Activated CD4-positive, alpha-beta T cell treated with anti-CD3 and anti-CD28 coated beads for 24 hours (primary cell): ENCODE measurements at regions not wholly inside any gene's neighbourhood (a gene's known extent, or its start where the extent isn't known, plus 50 kb on each side); places are given as distances from the start of the nearest gene placed in this dataset.
A peak's percentile ranks its signal among the peaks of the same experiment; 100 is the strongest.

Experiments
- DNase-seq, 2 donors: peaks; one replicate each; pipeline ENCODE4 v3.0.0-alpha.2; 2020; ENCODE audit warnings: low read depth in 2 of 2

DNA sequence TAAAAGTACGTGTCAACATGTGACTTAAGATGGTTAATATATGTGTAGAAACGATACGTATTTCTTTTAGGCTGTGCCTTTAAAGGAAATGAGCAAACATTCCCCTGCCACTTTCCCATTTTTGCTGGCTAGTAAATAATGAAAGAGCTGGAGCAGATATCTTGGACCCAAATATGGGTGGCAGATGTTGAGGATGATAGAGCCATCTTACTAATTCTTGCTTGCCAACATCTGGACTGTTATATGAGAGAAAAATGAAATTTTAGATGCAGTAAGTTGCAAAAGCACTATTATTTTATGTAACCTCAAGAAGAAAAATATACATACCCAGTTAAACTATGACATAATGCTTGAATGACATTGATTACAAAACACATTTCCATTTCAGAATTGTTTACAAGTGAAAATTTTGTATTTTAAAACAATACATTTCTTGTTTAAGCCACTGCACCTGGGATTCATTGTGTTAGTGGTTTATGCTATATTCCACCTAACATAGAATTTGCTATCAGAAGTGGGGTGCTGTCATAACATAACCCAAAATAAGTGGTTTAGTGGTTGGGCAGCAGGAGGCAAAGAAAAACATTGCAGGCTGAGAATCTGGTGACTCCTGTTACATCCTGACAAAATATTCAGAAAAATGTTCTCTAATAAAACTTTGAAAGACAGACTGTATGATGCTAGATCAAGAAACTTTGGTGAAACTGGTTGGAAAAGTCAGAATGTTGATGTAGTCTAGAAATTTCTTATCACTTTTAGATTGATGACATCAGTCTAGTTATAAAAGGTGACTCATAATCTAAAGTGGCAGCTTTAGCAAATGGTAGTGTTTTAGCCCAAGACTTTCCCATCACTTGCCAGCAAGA, 305.0 kb downstream of the PTEN start:
- no peak for DNase-seq

GRCh38 chr10:88169037-88169319, 305.6 kb downstream of the PTEN start:
- no peak for DNase-seq

GRCh38 chr10:88170628-88171027, 307.2 kb downstream of the PTEN start:
- DNase-seq, result no peak

GRCh38 chr10:88172159-88172558, 308.7 kb downstream of the PTEN start:
- no peak for DNase-seq

GRCh38 chr10:88174391-88174790, 311.0 kb downstream of the PTEN start:
- no peak for DNase-seq

DNA sequence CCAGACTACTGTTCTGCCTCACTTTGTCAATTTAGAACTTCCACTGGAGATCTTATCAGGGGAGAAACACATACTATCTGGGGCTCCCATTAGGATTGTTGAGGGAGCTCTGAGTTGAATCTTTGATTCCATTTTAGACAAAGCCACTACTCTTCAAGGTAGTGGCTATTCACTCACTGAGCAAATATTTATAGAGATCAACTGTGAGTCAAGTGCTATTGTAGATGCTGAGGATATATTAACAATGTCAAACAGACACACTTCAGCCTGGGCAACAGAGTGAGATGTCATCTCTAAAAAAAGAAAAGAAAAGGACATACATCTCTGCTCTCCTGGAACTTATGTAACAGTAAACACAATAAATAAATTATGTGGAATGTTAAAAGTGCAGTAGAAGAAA, 315.3 kb downstream of the PTEN start:
- no peak for DNase-seq

DNA sequence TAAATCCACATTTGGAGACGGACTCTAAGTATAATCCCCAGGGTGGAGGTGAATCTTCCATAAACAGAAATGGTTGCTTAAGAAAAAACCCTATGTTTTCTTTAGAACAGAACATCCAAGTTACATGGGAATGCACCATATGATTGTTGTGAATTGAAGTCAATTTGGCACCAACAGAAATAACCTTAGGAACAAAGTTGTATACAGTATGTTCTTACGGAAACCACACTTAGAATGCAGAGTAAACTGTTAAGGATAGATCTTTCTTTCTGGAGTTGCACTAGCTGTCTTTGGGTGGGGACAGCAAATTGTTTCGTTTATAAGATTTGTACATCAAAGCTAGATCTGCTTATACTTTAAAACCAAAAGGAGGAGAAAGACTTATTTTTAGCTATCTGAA, 316.4 kb downstream of the PTEN start:
- no peak for DNase-seq

GRCh38 chr10:88181902-88182600, 318.6 kb downstream of the PTEN start:
- DNase-seq, result no peak

GRCh38 chr10:88182601-88182930, 319.1 kb downstream of the PTEN start:
- no peak for DNase-seq

DNA sequence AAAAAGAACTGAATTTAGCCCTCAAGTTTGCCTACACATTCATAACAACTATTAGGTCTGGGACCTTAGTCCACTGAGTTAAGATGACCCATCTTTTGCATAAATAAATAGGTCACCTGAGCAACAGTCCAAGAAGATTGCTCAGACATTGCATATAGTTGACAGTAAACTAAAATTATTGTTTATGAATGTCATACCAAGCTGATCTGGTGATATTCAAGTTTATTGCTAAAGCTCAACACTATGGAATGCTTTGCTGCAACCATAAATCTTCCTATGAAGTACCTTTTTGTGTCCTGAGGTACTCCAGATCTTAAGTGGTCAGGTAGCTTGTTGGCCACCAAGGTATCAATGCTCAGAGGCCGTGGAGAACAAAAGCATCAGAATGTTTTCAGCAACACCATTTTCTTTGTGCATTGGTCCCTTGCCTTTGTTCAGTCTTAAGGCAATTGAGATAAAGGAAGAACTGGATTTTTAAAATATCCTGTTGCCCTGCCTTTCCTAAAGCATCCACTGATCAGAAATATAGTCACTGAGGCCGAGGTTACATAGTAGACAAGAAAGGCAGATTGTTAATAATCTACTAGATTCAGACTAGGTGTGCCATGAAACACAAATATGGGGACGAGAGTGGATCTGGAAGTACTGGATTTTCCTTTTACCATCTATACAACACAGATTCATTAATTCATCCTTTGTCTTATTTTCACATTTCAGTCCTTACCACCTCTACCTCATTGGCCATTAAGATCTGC, 321.3 kb downstream of the PTEN start:
- no peak for DNase-seq

DNA sequence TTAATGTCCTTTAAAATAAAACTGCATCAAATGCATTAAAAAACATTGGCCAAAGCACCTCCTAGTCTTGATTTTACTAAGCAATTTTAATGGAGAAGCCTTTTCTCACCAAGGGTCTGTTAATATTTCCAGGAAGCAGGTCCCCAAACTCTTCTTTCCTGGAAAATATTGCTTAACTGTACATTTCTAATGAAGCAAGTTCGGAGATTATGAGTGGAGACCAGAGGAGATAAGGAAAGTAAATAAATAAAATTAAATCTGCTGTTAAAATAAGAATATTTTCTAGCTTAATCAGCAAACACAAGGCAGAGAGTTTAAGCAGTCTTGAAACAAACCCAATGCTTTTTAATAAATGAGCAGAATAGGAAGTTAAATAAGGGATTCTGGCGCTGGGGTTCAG, 322.4 kb downstream of the PTEN start:
- no peak for DNase-seq

DNA sequence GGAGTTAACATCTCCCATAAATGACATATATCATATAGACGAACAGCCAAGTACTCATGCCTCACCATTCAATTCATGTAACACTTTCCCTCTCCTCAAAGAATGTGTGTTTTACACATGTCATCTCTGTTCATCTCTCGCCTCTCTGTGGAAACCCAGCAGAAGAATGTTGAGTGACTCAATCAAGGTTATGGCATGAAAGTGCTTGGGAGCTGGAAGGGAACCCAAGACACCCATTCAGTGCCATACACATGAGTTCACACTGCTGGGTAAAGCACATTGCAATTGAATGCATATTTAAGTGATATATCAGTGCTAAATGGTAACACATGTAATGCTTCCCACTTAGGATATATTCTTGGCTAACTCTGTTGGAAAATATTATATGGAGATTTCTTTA, 322.9 kb downstream of the PTEN start:
- no peak for DNase-seq

DNA sequence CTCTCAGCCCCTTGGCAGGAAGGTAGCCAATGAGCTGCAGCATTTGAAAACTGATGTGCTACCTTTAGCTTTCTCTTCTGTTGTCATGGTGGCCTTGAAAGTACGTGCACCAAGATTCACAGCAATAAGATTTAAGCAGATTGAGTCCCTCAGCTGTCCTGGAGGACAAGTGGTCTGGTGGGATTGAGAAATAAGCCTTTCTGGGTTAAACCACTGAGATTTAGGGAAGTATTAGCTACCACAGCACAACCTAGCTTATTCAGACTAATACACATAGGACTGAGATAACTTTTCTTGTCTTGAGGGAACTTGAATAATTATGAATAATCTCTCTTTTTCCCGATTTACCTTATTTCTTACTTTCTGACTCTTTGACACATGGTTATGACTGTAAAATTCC, 324.0 kb downstream of the PTEN start:
- DNase-seq, result no peak

DNA sequence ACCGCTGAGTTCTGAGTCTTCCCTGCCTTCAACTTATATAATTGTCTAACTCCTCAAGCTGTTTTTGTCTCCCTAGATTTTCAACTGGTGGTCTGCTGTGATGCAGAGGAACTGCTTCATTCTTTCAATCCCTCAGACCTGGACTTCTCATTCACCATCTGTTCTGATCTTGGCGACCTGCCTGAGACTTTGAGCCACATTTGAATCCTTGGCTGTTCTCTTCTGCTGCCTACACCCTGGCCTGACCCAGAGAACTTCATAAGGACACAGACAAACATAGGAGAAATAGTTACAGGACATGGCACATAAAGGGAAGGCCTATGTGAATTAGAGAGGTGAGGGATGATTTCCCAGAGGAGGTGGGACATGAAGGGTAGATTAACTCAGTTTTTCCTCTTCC, 326.7 kb downstream of the PTEN start:
- no peak for DNase-seq

DNA sequence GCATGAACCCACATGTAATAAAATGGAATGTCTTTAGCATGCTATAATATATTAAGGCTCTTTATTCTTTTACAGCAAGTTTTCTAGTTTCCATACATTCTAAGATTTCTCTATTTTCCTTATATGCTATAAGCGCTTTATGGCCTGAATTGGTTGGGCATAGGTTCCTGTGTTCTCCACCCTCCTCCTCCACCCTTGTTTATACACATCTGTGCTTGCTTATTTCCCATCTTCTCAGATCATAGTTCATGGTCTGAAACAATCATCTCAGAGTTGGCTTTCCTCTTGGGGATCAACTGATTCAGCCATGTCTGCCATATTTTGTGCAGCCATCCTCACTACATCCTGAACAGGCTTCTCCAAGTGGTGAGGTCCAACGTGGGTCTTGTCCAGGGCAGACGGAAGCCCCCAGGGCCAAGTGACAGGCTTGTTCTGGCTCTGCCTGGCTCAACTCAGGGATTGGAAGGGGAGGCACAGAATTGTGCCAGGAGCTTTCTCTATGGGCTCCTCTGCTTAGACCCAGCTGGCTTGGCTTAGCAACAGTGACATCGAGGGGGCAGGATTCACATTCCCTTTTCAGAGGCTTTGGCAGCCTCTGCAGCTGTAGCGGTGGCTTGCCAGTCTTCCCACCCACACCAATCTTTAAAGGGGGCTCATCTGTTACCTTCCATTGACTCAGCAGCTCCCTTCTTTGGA, 327.3 kb downstream of the PTEN start:
- DNase-seq, result no peak

- DNase-seq, result no peak
Measured at GRCh38 chr10:88193018-88193417, 329.6 kb downstream of the PTEN start.

- DNase-seq, result peak in 1 of 2 donors; percentile 7
Measured at GRCh38 chr10:88194041-88194887, 330.8 kb downstream of the PTEN start.

DNA sequence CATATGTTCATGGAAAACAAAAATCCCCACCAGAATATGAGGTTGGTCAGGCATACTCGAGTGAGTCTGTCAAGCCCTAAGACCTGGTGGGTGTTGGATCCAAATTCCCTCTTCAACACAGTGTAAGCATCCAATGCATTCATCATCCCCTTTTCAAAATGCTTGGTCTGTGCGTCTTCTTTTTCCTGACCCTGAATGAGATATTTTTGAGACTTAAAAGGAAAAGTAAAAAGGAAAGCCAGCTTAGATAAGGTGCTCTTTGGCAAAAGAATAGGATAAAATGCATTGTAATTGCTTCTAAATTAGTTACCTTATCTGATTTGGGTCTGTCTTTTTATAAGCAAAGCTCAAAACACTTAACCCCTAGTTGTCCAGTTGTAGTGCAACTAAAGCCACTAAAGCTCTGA, 331.5 kb downstream of the PTEN start:
- DNase-seq, result no peak

DNA sequence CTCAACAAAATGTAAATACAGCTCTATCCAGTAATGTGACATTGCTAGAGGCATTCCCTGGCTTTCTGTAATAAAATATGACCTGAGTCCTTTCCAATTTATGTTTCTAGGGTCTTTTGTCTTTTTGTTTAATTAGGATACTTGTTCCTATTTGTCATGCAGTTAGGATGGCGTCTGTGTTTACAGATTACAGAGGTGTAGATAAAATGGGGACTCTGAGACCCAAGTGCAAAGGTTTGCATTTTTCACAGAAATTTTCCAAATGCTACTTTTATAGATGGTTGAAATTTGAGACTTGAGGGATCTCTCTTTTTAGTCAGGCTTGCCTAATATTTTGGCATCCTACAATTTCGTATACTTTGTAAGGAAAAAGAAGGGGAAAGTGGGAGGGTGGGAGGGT, 332.4 kb downstream of the PTEN start:
- no peak for DNase-seq

- DNase-seq, result no peak
Measured at GRCh38 chr10:88196291-88196690, 332.9 kb downstream of the PTEN start.

DNA sequence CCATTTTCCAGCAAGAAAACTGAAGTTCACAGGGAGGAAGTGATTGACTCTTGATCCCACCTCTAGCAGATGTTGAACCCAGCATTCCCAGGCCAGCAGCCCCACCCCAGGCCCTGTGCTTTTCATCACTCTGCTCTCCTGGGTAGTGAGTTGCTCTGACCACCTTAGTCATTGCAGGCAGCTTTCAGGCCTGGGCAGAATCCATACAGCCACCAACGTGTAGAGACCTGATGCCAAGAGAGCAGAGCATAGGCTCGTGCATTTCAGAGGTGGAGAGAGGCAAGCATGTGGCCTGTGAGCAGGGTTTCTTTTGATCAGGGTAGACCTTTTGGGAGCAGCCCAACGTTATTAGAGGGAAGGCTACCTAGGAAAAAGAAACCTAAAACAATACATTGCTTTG, 334.6 kb downstream of the PTEN start:
- DNase-seq, result no peak
